ENCODE measurements at regions not wholly inside any gene's neighbourhood (a gene's known extent, or its start where the extent isn't known, plus 50 kb on each side); places are given as distances from the start of the nearest gene placed in this dataset.

GRCh38 chr15:61689067-61689466 lies 371.2 kb downstream of the VPS13C start:
- TF ChIP-seq, protein P1, sequence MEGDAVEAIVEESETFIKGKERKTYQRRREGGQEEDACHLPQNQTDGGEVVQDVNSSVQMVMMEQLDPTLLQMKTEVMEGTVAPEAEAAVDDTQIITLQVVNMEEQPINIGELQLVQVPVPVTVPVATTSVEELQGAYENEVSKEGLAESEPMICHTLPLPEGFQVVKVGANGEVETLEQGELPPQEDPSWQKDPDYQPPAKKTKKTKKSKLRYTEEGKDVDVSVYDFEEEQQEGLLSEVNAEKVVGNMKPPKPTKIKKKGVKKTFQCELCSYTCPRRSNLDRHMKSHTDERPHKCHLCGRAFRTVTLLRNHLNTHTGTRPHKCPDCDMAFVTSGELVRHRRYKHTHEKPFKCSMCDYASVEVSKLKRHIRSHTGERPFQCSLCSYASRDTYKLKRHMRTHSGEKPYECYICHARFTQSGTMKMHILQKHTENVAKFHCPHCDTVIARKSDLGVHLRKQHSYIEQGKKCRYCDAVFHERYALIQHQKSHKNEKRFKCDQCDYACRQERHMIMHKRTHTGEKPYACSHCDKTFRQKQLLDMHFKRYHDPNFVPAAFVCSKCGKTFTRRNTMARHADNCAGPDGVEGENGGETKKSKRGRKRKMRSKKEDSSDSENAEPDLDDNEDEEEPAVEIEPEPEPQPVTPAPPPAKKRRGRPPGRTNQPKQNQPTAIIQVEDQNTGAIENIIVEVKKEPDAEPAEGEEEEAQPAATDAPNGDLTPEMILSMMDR (IDR thresholded peaks at IDR 0.05) = no peak
- TF ChIP-seq ZSCAN18 (CRISPR knock-in tag; IDR thresholded peaks at IDR 0.05) (no peak), ZNF121 (CRISPR knock-in tag; IDR thresholded peaks at IDR 0.05) (no peak), E2F4 (CRISPR knock-in tag; IDR thresholded peaks at IDR 0.05; ENCODE audit: borderline replicate concordance, low read depth) (no peak), NR3C1 (CRISPR knock-in tag; conservative IDR thresholded peaks at IDR 0.05; ENCODE audit: low read depth) (no peak), JUN (CRISPR knock-in tag; IDR thresholded peaks at IDR 0.05) (no peak), NFE2L1 (CRISPR knock-in tag; IDR thresholded peaks at IDR 0.05) (no peak), ATF1 (CRISPR knock-in tag; IDR thresholded peaks at IDR 0.05) (no peak), TEAD4 (CRISPR knock-in tag; IDR thresholded peaks at IDR 0.05) (no peak)
- TF ChIP-seq, protein P2, sequence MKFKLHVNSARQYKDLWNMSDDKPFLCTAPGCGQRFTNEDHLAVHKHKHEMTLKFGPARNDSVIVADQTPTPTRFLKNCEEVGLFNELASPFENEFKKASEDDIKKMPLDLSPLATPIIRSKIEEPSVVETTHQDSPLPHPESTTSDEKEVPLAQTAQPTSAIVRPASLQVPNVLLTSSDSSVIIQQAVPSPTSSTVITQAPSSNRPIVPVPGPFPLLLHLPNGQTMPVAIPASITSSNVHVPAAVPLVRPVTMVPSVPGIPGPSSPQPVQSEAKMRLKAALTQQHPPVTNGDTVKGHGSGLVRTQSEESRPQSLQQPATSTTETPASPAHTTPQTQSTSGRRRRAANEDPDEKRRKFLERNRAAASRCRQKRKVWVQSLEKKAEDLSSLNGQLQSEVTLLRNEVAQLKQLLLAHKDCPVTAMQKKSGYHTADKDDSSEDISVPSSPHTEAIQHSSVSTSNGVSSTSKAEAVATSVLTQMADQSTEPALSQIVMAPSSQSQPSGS (CRISPR knock-in tag; IDR thresholded peaks at IDR 0.05; ENCODE audit: borderline replicate concordance, low read depth) = no peak
- TF ChIP-seq, protein P3, sequence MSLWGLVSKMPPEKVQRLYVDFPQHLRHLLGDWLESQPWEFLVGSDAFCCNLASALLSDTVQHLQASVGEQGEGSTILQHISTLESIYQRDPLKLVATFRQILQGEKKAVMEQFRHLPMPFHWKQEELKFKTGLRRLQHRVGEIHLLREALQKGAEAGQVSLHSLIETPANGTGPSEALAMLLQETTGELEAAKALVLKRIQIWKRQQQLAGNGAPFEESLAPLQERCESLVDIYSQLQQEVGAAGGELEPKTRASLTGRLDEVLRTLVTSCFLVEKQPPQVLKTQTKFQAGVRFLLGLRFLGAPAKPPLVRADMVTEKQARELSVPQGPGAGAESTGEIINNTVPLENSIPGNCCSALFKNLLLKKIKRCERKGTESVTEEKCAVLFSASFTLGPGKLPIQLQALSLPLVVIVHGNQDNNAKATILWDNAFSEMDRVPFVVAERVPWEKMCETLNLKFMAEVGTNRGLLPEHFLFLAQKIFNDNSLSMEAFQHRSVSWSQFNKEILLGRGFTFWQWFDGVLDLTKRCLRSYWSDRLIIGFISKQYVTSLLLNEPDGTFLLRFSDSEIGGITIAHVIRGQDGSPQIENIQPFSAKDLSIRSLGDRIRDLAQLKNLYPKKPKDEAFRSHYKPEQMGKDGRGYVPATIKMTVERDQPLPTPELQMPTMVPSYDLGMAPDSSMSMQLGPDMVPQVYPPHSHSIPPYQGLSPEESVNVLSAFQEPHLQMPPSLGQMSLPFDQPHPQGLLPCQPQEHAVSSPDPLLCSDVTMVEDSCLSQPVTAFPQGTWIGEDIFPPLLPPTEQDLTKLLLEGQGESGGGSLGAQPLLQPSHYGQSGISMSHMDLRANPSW (CRISPR knock-in tag; conservative IDR thresholded peaks at IDR 0.05; ENCODE audit: low read depth) = no peak
- TF ChIP-seq, protein P4, sequence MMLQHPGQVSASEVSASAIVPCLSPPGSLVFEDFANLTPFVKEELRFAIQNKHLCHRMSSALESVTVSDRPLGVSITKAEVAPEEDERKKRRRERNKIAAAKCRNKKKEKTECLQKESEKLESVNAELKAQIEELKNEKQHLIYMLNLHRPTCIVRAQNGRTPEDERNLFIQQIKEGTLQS (CRISPR knock-in tag; conservative IDR thresholded peaks at IDR 0.05) = no peak

All from WTC11 (cell line).